ENCODE measurements at regions not wholly inside any gene's neighbourhood (a gene's known extent, or its start where the extent isn't known, plus 50 kb on each side); places are given as distances from the start of the nearest gene placed in this dataset.

- no peak overlapping the region for H3K9ac ChIP-seq (ENCODE audit: low read length)
- H3F3A ChIP-seq (ENCODE audit: insufficient read depth, low read length): no peaks in the 10 kb centered on the region
- no peaks in the 10 kb centered on the region for H3K79me2 ChIP-seq (ENCODE audit: low read length)
- TF ChIP-seq CTCF (IDR thresholded peaks at IDR 0.05; ENCODE audit: low read length) (no peak), EZH2 (optimal IDR thresholded peaks at IDR 0.05; ENCODE audit: low read depth, low read length) (no peak), EZH2phosphoT487 (IDR thresholded peaks at IDR 0.05; ENCODE audit: low read length) (no peak)
- no peaks in the 10 kb centered on the region for H3K36me3 ChIP-seq (replicated peaks; ENCODE audit: insufficient read depth, low read length)
- no peaks in the 10 kb centered on the region for H3K27me3 ChIP-seq (replicated peaks; ENCODE audit: insufficient read depth, low read length)
- H2AFZ ChIP-seq (ENCODE audit: low read length): no peak overlapping the region
- no peaks in the 10 kb centered on the region for H3K9me3 ChIP-seq (replicated peaks; ENCODE audit: insufficient read depth, low read length)
- no peaks in the 10 kb centered on the region for H4K20me1 ChIP-seq (ENCODE audit: insufficient read depth, low read length)
- H3K4me2 ChIP-seq (ENCODE audit: low read depth, low read length): no peak overlapping the region
- no peak for DNase-seq
- no peaks in the 10 kb centered on the region for H3K4me1 ChIP-seq (ENCODE audit: low read length)
- no peaks in the 10 kb centered on the region for H3K9me2 ChIP-seq (replicated peaks; ENCODE audit: insufficient read depth, low read length)
- no peak overlapping the region for H3K27ac ChIP-seq (ENCODE audit: low read length)
- H3K4me3 ChIP-seq (ENCODE audit: low read length): no peak overlapping the region
Observed at GRCh38 chr9:11894136-11894535, 799.0 kb upstream of the TYRP1 start.

- Histone ChIP-seq H3K79me2 (ENCODE audit: low read length) (no peaks in the 10 kb centered on the region), H3K4me3 (ENCODE audit: low read length) (no peak overlapping the region), H3K9me2 (replicated peaks; ENCODE audit: insufficient read depth, low read length) (no peaks in the 10 kb centered on the region), H3K4me2 (ENCODE audit: low read depth, low read length) (no peak overlapping the region), H3K4me1 (ENCODE audit: low read length) (no peaks in the 10 kb centered on the region), H4K20me1 (ENCODE audit: insufficient read depth, low read length) (no peaks in the 10 kb centered on the region), H3K27ac (ENCODE audit: low read length) (no peak overlapping the region), H3K27me3 (replicated peaks; ENCODE audit: insufficient read depth, low read length) (no peaks in the 10 kb centered on the region), H2AFZ (ENCODE audit: low read length) (no peak overlapping the region), H3K9me3 (replicated peaks; ENCODE audit: insufficient read depth, low read length) (no peaks in the 10 kb centered on the region), H3K9ac (ENCODE audit: low read length) (no peak overlapping the region), H3K36me3 (replicated peaks; ENCODE audit: insufficient read depth, low read length) (no peaks in the 10 kb centered on the region), H3F3A (ENCODE audit: insufficient read depth, low read length) (no peaks in the 10 kb centered on the region)
- no peak for DNase-seq
- TF ChIP-seq EZH2 (optimal IDR thresholded peaks at IDR 0.05; ENCODE audit: low read depth, low read length) (no peak), EZH2phosphoT487 (IDR thresholded peaks at IDR 0.05; ENCODE audit: low read length) (no peak), CTCF (IDR thresholded peaks at IDR 0.05; ENCODE audit: low read length) (no peak)
Observed at GRCh38 chr9:11902610-11903009, 790.6 kb upstream of the TYRP1 start.

GRCh38 chr9:11915699-11916098, 777.5 kb upstream of the TYRP1 start:
- no peaks in the 10 kb centered on the region for H3K79me2 ChIP-seq (ENCODE audit: low read length)
- TF ChIP-seq EZH2 (optimal IDR thresholded peaks at IDR 0.05; ENCODE audit: low read depth, low read length) (no peak), CTCF (IDR thresholded peaks at IDR 0.05; ENCODE audit: low read length) (no peak), EZH2phosphoT487 (IDR thresholded peaks at IDR 0.05; ENCODE audit: low read length) (no peak)
- no peak for DNase-seq
- no peaks in the 10 kb centered on the region for H4K20me1 ChIP-seq (ENCODE audit: insufficient read depth, low read length)
- no peaks in the 10 kb centered on the region for H3K4me1 ChIP-seq (ENCODE audit: low read length)
- H3K9me3 ChIP-seq (replicated peaks; ENCODE audit: insufficient read depth, low read length): no peaks in the 10 kb centered on the region
- H3K4me3 ChIP-seq (ENCODE audit: low read length): no peak overlapping the region
- no peaks in the 10 kb centered on the region for H3K36me3 ChIP-seq (replicated peaks; ENCODE audit: insufficient read depth, low read length)
- H3K9ac ChIP-seq (ENCODE audit: low read length): no peak overlapping the region
- H3K4me2 ChIP-seq (ENCODE audit: low read depth, low read length): no peak overlapping the region
- H2AFZ ChIP-seq (ENCODE audit: low read length): no peak overlapping the region
- no peak overlapping the region for H3K27ac ChIP-seq (ENCODE audit: low read length)
- H3F3A ChIP-seq (ENCODE audit: insufficient read depth, low read length): no peaks in the 10 kb centered on the region
- no peaks in the 10 kb centered on the region for H3K9me2 ChIP-seq (replicated peaks; ENCODE audit: insufficient read depth, low read length)
- H3K27me3 ChIP-seq (replicated peaks; ENCODE audit: insufficient read depth, low read length): no peaks in the 10 kb centered on the region

Data from MM.1S (cell line).